GM23248 (cell line): ENCODE measurements at regions not wholly inside any gene's neighbourhood (a gene's known extent, or its start where the extent isn't known, plus 50 kb on each side); places are given as distances from the start of the nearest gene placed in this dataset.

Source experiments
- EZH2 ChIP-seq: fragments of 200-600 bp; sonication (generic); IDR thresholded peaks from 2 replicates; pipeline ENCODE4 v1.6.1; 2018; ENCODE audit warnings: antibody characterized with exemption, mild to moderate bottlenecking; ENCODE audit not compliant: insufficient read depth, poor library complexity, severe bottlenecking
- EZH2phosphoT487 ChIP-seq: fragments of 200-600 bp; sonication (generic); IDR thresholded peaks from 2 replicates; pipeline ENCODE4 v1.6.1; 2018; ENCODE audit warnings: antibody characterized with exemption, moderate library complexity, mild to moderate bottlenecking, low read depth; ENCODE audit not compliant: insufficient read depth

- no peak for TF ChIP-seq EZH2phosphoT487
- TF ChIP-seq EZH2: no peak
Measured at GRCh38 chr3:163890661-163891060, 1187.6 kb downstream of the SI start.
